ENCODE measurements at regions not wholly inside any gene's neighbourhood (a gene's known extent, or its start where the extent isn't known, plus 50 kb on each side); places are given as distances from the start of the nearest gene placed in this dataset.
"Not testable (repeated sequence)": the region's sequence is repeated elsewhere in the genome, so short reads cannot be mapped to it uniquely, and the experiment has no call there.

DNA sequence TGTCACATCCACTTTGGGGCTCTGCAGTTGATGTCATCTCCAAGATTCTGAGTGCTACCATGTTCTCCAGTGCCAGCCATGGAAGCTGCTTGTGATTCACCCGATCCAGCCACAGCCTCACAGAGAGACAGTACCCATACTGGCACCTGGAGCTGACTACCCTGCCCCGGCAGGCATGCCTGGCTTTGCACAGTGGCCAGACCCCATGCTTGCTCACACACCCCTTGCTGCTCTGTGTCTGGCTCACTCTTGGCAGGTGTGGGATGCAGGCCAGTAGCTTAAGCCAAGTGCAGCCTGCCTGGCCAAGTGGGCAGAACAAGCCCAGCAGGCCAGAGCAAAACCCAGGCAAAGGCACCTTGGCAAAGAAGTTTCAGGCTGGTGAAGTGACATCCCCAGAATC lies 828.4 kb upstream of the VRK2 start:
- no peaks in the 10 kb centered on the region for H3K79me2 ChIP-seq (ENCODE audit: insufficient read depth, low read length)
- peaks cover 3% of the 10 kb centered on the region; the same call in 1 of the 2 replicates for H3K9me3 ChIP-seq (ENCODE audit: insufficient read depth, low read length)
- H3K9ac ChIP-seq (ENCODE audit: low read length): no peak overlapping the region
- no peaks in the 10 kb centered on the region for H4K20me1 ChIP-seq (ENCODE audit: low read depth, low read length)
- no peaks in the 10 kb centered on the region for H3K36me3 ChIP-seq (ENCODE audit: low read length)
- no peak overlapping the region for H2AFZ ChIP-seq (ENCODE audit: low read depth, low read length, severe bottlenecking)
- H3K9me2 ChIP-seq (replicated peaks; ENCODE audit: insufficient read depth, low read length): no peaks in the 10 kb centered on the region
- no peak for TF ChIP-seq EZH2phosphoT487 (conservative IDR thresholded peaks at IDR 0.05; ENCODE audit: low read length)
- no peak overlapping the region for H3K4me2 ChIP-seq (ENCODE audit: low read depth, low read length, poor library complexity, severe bottlenecking)
- H3K4me3 ChIP-seq (ENCODE audit: insufficient read depth, low read length, poor library complexity, severe bottlenecking): no peak overlapping the region
- no peak overlapping the region for H3K27ac ChIP-seq (ENCODE audit: low read depth, low read length)
- H3K27me3 ChIP-seq (ENCODE audit: low read length): no peaks in the 10 kb centered on the region
- H3F3A ChIP-seq (ENCODE audit: insufficient read depth): no peaks in the 10 kb centered on the region

- H3F3A ChIP-seq (ENCODE audit: insufficient read depth); H3K9ac ChIP-seq (ENCODE audit: low read length); H3K27me3 ChIP-seq (ENCODE audit: low read length); H3K36me3 ChIP-seq (ENCODE audit: low read length); H3K9me2 ChIP-seq (replicated peaks; ENCODE audit: insufficient read depth, low read length); H3K9me3 ChIP-seq (ENCODE audit: insufficient read depth, low read length); H4K20me1 ChIP-seq (ENCODE audit: low read depth, low read length); H3K4me2 ChIP-seq (ENCODE audit: low read depth, low read length, poor library complexity, severe bottlenecking); H2AFZ ChIP-seq (ENCODE audit: low read depth, low read length, severe bottlenecking); H3K4me3 ChIP-seq (ENCODE audit: insufficient read depth, low read length, poor library complexity, severe bottlenecking); H3K79me2 ChIP-seq (ENCODE audit: insufficient read depth, low read length); H3K27ac ChIP-seq (ENCODE audit: low read depth, low read length): not testable (repeated sequence)
These were observed 816.9 kb upstream of the VRK2 start for GRCh38 chr2:57229706-57230105.

DNA sequence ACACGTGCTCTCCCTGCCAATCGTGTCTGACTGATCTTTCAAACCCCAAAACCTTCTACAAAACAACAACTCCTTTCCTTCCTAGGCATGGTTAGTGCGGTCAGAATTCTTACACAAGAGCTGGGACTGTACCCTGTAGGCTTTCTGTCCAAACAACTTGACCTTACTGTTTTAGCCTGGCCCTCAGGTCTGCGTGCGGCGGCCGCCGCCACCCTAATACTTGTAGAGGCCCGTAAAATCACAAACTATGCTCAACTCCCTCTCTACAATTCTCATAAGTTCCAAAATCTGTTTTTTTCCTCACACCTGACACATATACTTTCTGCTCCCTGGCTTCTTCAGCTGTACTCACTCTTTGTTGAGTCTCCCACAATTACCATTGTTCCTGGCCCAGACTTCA lies 814.3 kb upstream of the VRK2 start:
- not testable (repeated sequence) for H3K27ac ChIP-seq (ENCODE audit: low read depth, low read length)

DNA sequence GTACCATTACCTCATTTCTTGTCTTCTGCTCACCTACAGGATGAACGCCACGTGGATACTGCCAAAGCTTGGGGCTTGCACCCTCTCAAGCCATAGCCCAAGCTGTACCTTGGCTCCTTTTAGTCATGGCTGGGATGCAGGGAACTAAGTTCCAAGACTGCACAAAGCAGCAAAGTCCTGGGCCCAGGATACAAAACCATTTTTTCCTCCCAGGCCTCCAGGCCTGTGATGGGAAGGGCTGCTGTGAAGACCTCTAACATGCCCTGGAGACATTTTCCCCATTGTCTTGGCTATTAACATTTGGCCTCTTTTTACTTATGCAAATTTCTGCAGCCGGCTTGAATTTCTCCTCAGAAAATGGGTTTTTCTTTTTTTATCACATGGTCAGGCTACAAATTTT lies 795.1 kb upstream of the VRK2 start:
- H3K27ac ChIP-seq (ENCODE audit: low read depth, low read length); H3K36me3 ChIP-seq (ENCODE audit: low read length); H3K9me3 ChIP-seq (ENCODE audit: insufficient read depth, low read length); H4K20me1 ChIP-seq (ENCODE audit: low read depth, low read length); H3K9me2 ChIP-seq (replicated peaks; ENCODE audit: insufficient read depth, low read length); H2AFZ ChIP-seq (ENCODE audit: low read depth, low read length, severe bottlenecking); H3K27me3 ChIP-seq (ENCODE audit: low read length); H3K79me2 ChIP-seq (ENCODE audit: insufficient read depth, low read length); H3F3A ChIP-seq (ENCODE audit: insufficient read depth); H3K4me3 ChIP-seq (ENCODE audit: insufficient read depth, low read length, poor library complexity, severe bottlenecking); H3K9ac ChIP-seq (ENCODE audit: low read length); H3K4me2 ChIP-seq (ENCODE audit: low read depth, low read length, poor library complexity, severe bottlenecking): not testable (repeated sequence)

More for the DNA sequence above, 814.3 kb upstream of the VRK2 start:
- not testable (repeated sequence) for H2AFZ ChIP-seq (ENCODE audit: low read depth, low read length, severe bottlenecking); H3K9me2 ChIP-seq (replicated peaks; ENCODE audit: insufficient read depth, low read length); H3K4me3 ChIP-seq (ENCODE audit: insufficient read depth, low read length, poor library complexity, severe bottlenecking); H3K79me2 ChIP-seq (ENCODE audit: insufficient read depth, low read length); H3K4me2 ChIP-seq (ENCODE audit: low read depth, low read length, poor library complexity, severe bottlenecking); H3K9ac ChIP-seq (ENCODE audit: low read length); H3K9me3 ChIP-seq (ENCODE audit: insufficient read depth, low read length); H3K36me3 ChIP-seq (ENCODE audit: low read length); H3K27me3 ChIP-seq (ENCODE audit: low read length); H3F3A ChIP-seq (ENCODE audit: insufficient read depth); H4K20me1 ChIP-seq (ENCODE audit: low read depth, low read length)

DNA sequence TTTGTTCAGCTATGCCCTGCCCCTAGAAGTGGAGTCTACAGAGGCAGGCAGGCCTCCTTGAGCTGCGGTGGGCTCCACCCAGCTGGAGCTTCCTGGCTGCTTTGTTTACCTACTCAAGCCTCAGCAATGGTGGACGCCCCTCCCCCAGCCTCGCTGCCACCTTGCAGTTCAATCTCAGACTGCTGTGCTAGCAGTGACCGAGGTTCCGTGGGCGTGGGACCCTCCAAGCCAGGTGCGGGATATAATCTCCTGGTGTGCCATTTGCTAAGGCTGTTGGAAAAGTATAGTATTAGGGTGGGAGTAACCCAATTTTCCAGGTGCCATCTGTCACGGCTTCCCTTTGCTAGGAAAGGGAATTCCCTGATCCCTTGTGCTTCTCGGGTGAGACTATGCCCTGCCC lies 770.2 kb upstream of the VRK2 start:
- H3F3A ChIP-seq (ENCODE audit: insufficient read depth); H3K4me2 ChIP-seq (ENCODE audit: low read depth, low read length, poor library complexity, severe bottlenecking); H3K9me2 ChIP-seq (replicated peaks; ENCODE audit: insufficient read depth, low read length); H3K4me3 ChIP-seq (ENCODE audit: insufficient read depth, low read length, poor library complexity, severe bottlenecking); H3K36me3 ChIP-seq (ENCODE audit: low read length); H3K27me3 ChIP-seq (ENCODE audit: low read length); H3K9me3 ChIP-seq (ENCODE audit: insufficient read depth, low read length); H3K9ac ChIP-seq (ENCODE audit: low read length); H2AFZ ChIP-seq (ENCODE audit: low read depth, low read length, severe bottlenecking); H4K20me1 ChIP-seq (ENCODE audit: low read depth, low read length); H3K27ac ChIP-seq (ENCODE audit: low read depth, low read length); H3K79me2 ChIP-seq (ENCODE audit: insufficient read depth, low read length): not testable (repeated sequence)

- Histone ChIP-seq H3K27me3 (ENCODE audit: low read length) (no peaks in the 10 kb centered on the region), H3K9me2 (replicated peaks; ENCODE audit: insufficient read depth, low read length) (no peaks in the 10 kb centered on the region), H3K36me3 (ENCODE audit: low read length) (no peaks in the 10 kb centered on the region), H3F3A (ENCODE audit: insufficient read depth) (no peaks in the 10 kb centered on the region), H3K79me2 (ENCODE audit: insufficient read depth, low read length) (no peaks in the 10 kb centered on the region), H3K27ac (ENCODE audit: low read depth, low read length) (no peak overlapping the region), H4K20me1 (ENCODE audit: low read depth, low read length) (no peaks in the 10 kb centered on the region), H3K9me3 (ENCODE audit: insufficient read depth, low read length) (no peaks in the 10 kb centered on the region), H3K4me2 (ENCODE audit: low read depth, low read length, poor library complexity, severe bottlenecking) (no peak overlapping the region), H3K4me3 (ENCODE audit: insufficient read depth, low read length, poor library complexity, severe bottlenecking) (no peak overlapping the region), H3K9ac (ENCODE audit: low read length) (no peak overlapping the region), H2AFZ (ENCODE audit: low read depth, low read length, severe bottlenecking) (no peak overlapping the region)
- TF ChIP-seq CTCF (IDR thresholded peaks at IDR 0.05; ENCODE audit: insufficient read depth, low read length, poor library complexity, severe bottlenecking) (no peak), EZH2phosphoT487 (conservative IDR thresholded peaks at IDR 0.05; ENCODE audit: low read length) (no peak)
These were observed 768.2 kb upstream of the VRK2 start for GRCh38 chr2:57278451-57278850.

Data from SU-DHL-6 (cell line).